GM19468 (cell line): ENCODE measurements at regions not wholly inside any gene's neighbourhood (a gene's known extent, or its start where the extent isn't known, plus 50 kb on each side); places are given as distances from the start of the nearest gene placed in this dataset.
A peak's percentile ranks its signal among the peaks of the same experiment; 100 is the strongest.
"Not testable (repeated sequence)": the region's sequence is repeated elsewhere in the genome, so short reads cannot be mapped to it uniquely, and the experiment has no call there.

ENCODE experiments used
- ATAC-seq: cut with Tn5 transposase; IDR thresholded peaks from one replicate; pipeline ENCODE4 v1.9.1; 2021; ENCODE audit warnings: mild to moderate bottlenecking, moderate library complexity, moderate number of reproducible peaks; ENCODE audit not compliant: unreplicated experiment; ENCODE audit errors: extremely low read depth

GRCh38 chr7:16369855-16370254, 51.5 kb downstream of the CRPPA start:
- no peak for ATAC-seq

- not testable (repeated sequence) for ATAC-seq
Observed at GRCh38 chr7:16369309-16369708, 52.0 kb downstream of the CRPPA start.

GRCh38 chr7:16368885-16369284, 52.5 kb downstream of the CRPPA start:
- ATAC-seq: no peak

GRCh38 chr7:16367115-16367514, 54.2 kb downstream of the CRPPA start:
- ATAC-seq: no peak

GRCh38 chr7:16365952-16366351, 55.4 kb downstream of the CRPPA start:
- ATAC-seq: no peak

GRCh38 chr7:16365177-16365576, 56.2 kb downstream of the CRPPA start:
- ATAC-seq: peak; percentile 29

GRCh38 chr7:16359216-16359615, 62.1 kb downstream of the CRPPA start:
- no peak for ATAC-seq

GRCh38 chr7:16357921-16358320, 63.4 kb downstream of the CRPPA start:
- no peak for ATAC-seq

GRCh38 chr7:16357474-16357873, 63.9 kb downstream of the CRPPA start:
- no peak for ATAC-seq

GRCh38 chr7:16356301-16356958, 64.9 kb downstream of the CRPPA start:
- no peak for ATAC-seq

GRCh38 chr7:16354573-16354972, 66.8 kb downstream of the CRPPA start:
- ATAC-seq: no peak

- no peak for ATAC-seq
Observed at GRCh38 chr7:16353226-16353625, 68.1 kb downstream of the CRPPA start.

- ATAC-seq: peak; percentile 48
Observed at GRCh38 chr7:16350634-16351033, 70.7 kb downstream of the CRPPA start.

- no peak for ATAC-seq
Observed at GRCh38 chr7:16348251-16348650, 73.1 kb downstream of the CRPPA start.

GRCh38 chr7:16347827-16348192, 73.5 kb downstream of the CRPPA start:
- ATAC-seq: no peak

GRCh38 chr7:16347066-16347826, 74.1 kb downstream of the CRPPA start:
- ATAC-seq: no peak

GRCh38 chr7:16345979-16346958, 75.1 kb downstream of the CRPPA start:
- no peak for ATAC-seq

- ATAC-seq: no peak
Observed at GRCh38 chr7:16344927-16345326, 76.4 kb downstream of the CRPPA start.

- no peak for ATAC-seq
Observed at GRCh38 chr7:16343612-16344011, 77.7 kb downstream of the CRPPA start.

GRCh38 chr7:16338065-16338464, 83.3 kb downstream of the CRPPA start:
- ATAC-seq: no peak

- no peak for ATAC-seq
Observed at GRCh38 chr7:16326106-16326505, 95.2 kb downstream of the CRPPA start.
